Dedifferentiated amniotic fluid mesenchymal stem cell (primary cell): ENCODE measurements at regions not wholly inside any gene's neighbourhood (a gene's known extent, or its start where the extent isn't known, plus 50 kb on each side); places are given as distances from the start of the nearest gene placed in this dataset.
"Not testable (repeated sequence)": the region's sequence is repeated elsewhere in the genome, so short reads cannot be mapped to it uniquely, and the experiment has no call there.

Experiments used
- DNase-seq: peaks from one replicate; pipeline ENCODE4 v3.0.0-alpha.2; 2016; ENCODE audit errors: extremely low spot score

DNA sequence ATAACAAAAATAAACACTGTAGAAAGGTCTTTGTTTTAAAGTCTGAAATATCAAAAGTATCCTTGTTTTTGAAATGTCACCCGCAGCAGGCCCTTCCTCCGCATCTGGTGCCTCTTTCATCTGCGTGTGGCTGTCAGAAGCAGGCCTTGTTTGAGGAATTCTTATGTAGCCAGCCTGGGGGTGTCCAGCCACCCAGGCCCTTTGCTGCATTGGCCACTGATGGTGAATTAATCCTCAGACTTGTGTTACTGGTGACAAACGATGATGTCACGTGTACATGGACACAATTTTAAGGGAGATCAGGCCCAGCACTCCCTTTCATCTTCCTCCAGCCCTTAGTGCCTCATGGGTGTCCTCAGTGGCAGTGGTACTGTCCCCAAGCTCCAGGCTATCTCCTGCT, 208.0 kb upstream of the GALNT2 start:
- DNase-seq, result no peak

DNA sequence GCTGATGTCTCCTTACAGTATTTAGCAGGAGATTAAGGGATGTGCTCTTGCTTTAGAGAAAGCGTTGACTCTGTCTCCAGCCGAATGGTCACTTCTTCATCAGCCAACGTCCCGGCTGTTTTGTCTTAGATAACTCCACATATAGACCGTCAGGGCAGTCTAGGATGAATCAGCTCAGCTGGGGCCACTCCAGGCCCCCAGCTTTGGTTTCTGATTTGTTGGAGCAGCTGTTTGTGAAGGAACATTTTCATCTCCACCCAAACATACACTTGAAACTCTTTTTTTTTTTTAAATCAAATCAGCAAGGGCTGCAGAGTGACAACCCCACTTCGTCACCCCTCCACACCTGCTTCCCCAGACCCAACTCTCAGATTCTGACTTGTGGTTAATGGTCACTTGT, 206.1 kb upstream of the GALNT2 start:
- DNase-seq, result no peak

DNA sequence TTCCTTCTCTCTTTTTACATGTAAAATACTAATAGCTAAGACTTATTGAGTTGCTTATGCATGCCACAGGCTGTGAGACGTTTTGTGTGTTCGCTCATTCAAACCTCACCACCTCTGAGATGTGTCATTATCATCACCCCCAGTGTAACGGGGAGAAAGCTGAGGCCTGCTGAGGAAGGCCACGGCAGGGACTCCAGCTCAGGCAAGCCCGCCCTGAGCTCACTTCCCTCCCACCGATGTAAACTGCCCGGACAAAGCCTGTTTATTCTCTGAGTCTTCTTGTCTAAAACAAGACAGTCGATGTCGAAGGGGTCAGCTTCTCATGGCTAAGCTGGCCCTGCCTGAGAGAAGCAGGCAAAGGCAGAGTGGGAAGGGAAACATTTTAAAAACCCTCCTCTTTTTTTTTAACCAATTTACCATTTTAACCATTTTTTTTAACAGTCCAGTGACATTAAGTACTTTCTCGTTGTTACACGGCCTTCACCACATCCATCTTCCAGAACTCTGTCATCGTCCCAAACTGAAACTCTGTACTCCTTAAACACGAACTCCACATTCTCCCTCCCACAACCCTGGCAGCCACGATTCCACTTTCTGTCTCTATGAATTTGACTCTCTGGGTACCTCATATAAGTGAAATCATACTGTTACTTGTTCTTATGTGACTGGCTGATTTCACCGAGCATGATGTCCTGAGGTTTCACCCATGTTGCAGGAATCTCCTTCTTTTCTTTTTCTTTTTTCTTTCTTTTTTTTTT, 204.8 kb upstream of the GALNT2 start:
- DNase-seq, result no peak

DNA sequence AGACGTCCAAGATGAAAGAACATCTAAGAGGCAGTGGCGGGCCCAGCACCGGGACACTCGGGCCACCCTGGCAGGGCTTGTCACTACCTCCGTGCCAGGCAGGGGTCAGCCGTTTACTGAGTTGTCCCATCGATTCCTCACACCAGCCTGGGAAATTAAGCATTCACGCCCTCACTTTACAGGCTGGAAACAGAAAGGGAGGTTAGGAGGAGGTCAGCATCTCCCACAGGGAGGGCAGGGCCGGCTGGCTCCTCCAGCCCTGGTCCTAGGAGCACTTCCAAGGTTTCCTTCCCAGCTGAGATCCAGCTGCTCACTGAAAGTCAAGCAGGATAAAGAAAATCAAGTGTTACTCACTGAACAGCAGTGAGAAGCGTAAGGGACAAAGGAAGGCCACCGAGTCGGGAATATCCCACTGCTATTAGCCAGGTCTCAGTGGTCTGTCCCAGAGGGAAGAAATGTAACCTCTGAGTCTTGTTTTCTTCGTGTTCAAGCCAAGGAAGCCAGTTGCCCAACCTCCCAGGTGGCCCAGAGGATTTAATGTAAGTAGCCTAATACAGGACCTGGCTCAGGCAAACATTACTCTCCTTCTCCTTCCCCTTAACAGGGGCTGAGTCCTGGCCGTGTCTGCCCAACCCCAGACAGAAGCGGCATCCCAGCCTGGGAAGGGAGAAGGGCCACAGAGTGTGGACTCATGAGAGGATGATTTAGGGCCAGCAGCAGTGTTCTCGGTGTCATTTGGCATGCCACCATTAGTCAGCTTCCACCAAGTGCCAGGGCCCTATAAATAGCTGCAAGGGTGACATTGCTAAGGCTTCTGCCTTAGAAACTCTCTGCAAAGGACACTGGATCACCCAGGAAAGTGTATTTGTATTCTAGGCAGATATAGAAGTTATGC, 203.1 kb upstream of the GALNT2 start:
- DNase-seq, result no peak

DNA sequence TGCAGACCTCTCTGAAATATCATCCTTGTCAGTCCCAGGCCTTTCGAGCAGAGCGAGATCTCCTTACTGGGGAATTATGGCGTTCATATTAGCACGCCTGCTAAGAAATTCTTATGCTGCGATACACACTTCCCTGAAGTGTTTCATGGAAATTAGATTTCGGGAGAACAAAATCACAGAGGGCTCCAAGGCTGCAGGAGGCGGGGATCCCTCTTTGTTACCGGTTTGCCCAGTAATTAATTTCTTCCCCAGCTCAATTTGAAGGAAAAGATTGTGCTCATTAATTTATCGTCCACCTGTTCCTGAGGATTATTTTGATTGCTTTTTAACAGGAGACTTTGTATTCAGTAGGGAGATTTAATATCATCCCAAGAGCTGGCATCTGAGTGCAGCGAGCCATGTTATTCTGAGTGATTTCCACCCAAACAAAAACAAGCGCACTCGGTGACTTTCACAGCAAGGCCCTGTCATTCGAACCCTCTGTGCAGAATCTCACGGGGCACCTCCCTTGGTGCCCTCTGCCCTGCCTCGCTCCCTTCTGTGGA, 202.3 kb upstream of the GALNT2 start:
- no peak for DNase-seq

DNA sequence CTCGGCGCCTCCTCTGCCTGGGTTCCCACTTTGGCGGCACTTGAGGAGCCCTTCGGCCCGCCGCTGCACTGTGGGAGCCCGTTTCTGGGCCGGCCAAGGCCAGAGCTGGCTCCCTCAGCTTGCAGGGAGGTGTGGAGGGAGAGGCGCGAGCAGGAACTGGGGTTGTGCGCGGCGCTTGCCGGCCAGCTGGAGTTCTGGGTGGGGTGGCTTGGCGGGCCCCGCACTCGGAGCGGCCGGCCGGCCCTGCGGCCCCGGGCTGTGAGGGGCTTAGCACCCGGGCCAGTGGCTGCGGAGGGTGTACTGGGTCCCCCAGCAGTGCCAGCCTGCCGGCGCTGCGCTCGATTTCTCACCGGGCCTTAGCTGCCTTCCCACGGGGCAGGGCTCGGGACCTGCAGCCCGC, 201.7 kb upstream of the GALNT2 start:
- DNase-seq, result not testable (repeated sequence)

DNA sequence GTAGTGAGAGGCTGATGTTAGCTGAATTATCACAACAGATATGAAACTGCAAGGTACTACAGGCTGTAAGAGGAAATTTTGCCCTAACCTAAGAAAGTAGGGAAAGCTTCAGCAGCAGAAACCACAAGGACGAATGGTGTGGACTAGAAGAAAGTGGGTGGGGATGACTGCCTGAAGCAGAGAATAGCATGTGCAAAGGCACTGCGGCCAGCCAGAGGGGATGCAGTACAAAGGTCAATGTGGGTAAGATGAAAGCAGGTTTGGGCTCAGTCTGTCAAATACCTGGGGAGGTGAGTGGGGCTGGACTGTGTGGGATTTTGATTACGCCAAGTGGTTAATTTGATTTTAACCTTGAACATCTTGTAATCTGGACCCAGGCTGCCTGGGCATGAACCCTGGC, 199.3 kb upstream of the GALNT2 start:
- DNase-seq, result no peak

DNA sequence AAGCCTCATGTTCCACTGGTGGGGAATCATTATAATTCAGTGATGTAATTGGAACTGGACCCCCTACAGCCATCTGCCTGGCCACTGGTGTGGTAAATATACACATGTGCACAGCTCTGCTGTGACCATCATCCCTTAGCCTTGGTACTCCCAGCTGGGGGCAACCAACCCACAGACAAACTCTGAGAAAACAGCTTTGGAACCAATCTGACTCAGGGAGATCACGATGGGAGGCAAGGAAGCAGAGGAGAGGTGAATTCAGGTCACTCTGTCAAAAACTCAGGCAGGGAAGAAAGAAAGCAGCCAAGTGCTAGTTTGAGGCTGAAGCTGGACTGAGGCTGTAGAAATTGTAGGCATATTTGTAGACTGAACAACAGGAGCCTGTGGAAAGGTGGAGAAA, 197.8 kb upstream of the GALNT2 start:
- no peak for DNase-seq

DNA sequence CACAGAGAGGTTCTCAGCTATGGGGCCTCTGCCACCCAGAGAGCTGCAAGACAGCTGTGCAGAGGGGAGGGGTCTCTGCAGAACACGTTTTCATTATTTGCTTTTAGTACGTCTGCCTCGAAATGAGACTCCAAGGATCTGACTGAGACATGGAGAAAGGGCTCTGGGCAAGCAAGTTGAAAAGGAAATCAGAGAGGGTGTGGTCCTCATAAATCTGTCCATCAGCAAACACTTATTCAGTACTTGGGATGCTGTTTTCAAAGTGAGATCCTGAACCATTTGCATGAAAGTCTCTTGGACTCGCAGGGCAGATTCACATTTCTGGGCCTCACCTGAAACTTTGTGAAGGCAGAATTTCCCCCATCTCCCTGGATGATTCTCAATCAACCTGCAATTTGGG, 197.4 kb upstream of the GALNT2 start:
- no peak for DNase-seq

DNA sequence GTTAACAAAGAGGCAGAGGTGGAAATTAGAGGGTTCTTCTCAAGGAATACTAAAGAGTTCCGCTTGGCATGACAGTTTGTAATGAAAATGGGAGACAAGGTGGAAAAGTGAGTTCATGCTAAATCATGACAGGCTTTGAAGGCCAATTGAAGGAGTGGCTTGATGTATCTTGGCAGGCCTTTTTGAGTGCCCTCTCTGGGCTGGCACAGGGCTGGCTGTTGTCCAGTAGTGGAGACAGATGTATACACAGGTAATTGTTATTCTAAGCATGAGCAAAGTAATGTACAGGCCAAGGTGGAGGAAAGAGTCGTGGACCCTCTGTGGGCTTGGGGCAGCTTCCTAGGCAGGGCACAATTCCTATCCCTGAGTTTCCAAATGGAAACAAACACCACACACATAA, 196.7 kb upstream of the GALNT2 start:
- DNase-seq, result no peak

DNA sequence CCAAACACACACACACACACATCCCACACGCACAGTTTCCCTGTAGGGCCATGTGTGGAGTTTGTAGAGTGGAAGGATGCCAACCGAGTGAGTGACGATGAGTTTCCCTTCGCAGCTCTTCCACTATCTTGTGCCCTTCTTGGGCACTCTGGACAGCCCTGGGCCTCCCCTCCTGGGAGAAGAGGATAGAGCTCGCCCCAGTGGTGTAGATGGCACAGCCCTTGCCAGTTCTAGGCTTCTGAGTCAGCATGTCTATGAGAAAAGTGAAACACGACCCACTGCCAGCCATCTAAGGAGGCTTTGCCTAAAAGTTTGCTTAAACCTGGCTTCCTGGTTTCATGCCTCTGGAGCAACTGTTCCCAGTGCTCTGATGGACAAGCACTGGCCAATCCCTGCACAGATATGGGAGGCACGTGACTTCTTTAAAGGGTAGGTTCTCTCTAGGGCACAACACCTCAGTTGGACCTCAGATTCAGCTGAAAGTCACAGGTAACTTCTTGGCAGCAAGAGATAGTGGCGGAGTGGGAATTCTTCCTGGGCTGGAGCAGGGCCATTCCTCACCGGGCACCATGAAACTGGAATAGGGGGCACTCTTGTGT, 195.9 kb upstream of the GALNT2 start:
- no peak for DNase-seq

DNA sequence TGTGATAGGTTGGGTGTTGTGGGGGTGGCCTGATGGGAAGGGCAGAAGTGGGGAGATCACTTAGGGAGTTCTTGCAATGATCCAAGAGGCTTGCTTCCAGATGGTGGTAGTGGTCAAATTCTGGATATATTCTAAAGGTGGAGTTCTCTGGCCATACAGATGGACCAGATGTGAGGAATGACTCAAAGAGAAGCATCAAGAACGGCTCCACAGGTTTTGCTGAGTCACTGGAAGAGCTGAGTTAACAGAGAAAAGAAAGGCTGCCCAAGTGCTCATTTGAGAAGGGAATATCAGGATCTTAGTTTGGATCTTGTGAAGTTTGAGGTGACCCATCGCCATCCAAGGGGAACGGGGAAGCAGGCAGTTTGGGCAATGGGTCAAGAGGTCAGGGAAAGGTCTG, 192.9 kb upstream of the GALNT2 start:
- DNase-seq, result no peak

DNA sequence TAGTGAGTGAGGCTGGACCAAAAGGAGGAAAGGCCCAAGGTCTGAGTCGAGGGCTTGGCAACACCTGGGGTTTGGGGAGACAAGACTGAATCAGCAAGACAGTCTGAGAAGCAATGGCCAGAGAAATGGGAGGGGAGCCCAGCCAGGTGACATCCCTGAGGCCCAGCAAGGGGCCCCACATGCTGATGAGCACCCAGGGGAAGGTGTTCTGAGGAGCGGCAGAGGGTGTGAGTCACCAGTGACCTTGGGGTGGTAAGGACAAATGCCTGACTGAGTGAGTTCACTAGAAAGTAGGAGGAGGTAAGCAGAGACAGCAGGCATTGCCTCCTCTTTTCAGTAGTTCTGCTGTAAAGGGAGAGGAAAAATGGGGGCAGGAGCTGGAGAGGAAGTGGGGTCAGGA, 192.4 kb upstream of the GALNT2 start:
- DNase-seq, result no peak

DNA sequence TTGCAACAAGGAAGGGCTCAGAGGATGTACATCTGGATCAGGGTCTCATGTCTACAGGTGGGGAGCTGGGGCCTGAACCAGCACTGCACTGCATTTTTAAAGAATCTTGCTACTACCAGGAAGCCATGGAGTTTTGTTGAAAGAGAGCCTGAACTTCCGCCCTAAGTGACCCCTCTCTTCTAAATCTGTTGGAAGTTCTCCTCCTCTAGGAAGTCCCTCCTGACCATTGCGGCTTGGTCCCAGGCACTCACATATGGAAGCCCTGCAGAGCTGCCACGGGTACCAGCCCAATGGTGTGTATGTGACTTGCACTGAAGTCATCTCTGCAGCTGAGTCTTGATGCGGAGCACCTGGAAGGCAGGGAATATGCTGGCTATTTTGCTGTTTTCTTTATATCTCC, 192.0 kb upstream of the GALNT2 start:
- DNase-seq, result no peak

DNA sequence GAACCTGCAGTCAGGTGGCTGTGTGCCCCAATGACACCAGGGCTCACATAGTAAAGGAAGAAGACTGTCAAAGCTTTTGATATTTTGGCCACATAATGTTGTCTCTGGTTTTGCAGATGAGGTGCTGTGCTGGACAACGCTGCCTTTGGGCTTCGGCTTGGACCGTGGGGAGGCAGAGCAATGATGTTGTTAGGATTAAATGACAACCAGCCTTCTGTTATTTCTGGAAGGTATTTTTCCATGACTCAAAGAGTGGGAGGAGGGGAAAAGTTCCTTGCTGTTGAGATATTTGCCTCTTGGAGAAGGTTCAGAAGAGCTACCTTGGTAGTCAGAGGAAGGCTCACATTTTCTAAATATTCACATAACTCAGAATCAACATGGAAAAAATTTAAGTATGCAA, 187.3 kb upstream of the GALNT2 start:
- DNase-seq, result no peak

DNA sequence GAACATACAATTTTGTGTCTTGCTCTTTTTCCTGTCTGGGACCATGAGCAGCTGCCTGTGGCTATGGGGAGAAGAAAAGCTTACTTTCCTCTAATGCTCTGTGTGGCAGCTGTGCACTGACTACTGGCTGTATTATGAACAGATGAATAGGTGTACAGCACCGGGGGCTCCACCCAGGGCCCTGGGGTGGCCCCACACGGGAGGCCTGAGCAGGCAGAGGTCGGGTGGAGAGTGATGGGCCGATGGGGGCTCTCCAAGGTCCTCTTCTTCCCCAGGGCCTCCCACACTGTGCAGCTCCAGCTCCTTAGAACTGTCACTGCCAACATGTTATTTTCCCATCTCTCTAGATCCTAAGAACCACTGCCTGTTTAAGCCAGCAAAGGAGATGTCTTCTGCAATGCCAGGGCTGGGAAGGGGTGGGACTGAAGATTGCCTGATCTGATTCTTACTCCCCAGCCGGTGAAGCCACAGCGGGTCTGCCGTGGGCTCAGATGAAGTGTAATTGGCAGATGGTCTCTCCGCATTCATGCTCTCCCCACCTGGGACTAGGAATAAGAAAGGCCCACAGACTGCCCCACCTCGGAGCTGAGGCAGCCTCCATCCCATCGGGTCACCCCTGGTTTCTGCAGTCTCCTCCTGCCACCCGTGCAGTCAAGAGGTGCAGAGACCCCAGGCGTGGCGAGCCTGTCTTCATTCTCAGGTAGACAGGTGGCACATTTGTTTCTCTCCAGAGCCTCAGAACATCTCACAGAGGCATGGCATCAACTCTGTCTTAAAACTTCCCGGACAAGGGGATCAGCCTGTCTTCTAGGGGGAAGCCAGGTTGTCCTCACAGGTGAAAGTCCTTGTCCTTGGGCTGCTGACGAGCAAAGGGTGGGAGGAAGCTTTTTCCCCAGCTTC, 186.5 kb upstream of the GALNT2 start:
- no peak for DNase-seq

DNA sequence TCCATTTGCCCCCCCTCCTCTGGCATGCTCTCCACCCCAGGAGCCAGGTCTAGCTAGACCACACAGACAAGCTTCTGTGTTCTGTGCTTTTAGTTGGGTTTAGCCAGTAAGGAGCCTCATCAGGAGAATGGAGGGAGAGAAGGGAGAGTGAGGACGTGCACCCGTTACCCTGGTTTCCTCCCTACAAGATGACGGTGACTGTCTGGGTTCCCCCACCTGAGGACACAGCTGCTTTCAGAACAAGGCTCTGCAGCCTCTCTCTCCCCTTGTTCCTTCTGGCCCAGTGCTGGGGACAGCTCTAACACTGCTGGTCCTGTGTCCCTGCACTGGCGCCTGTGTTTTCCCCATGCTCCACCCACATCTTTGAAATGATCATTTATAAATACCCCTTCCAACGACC, 184.4 kb upstream of the GALNT2 start:
- no peak for DNase-seq

DNA sequence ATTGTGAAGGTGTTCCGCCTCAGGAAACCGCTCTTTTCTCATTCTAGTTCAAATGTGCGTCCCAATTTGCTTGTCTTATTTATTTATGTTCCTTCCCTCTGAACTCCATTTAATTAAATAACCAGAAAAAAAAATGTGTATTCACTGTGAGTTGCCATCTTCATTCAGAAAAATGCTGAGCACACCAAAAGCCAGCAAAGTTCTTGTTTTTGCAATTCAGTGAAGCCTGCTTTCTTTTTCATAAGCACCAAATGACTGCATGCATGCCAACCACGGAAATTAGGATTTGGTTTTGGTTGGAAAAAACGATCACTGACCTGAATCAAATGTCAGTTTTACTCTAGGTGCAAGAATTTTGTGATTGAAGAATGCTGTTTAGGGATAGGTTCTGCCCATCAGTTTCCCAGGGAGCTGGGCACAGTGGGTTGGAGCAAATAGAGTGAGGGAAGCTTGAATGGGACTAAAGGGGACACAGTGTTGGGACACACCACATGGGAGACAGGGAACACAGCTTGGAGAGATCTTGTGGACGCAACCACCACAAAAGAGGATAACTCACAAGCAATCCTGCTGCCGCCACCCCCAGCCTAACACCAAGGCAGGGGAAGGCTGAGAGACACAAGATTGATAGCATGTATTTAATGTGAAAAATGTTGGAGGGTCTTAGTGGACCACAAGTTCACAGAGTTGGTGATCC, 183.4 kb upstream of the GALNT2 start:
- DNase-seq, result no peak

DNA sequence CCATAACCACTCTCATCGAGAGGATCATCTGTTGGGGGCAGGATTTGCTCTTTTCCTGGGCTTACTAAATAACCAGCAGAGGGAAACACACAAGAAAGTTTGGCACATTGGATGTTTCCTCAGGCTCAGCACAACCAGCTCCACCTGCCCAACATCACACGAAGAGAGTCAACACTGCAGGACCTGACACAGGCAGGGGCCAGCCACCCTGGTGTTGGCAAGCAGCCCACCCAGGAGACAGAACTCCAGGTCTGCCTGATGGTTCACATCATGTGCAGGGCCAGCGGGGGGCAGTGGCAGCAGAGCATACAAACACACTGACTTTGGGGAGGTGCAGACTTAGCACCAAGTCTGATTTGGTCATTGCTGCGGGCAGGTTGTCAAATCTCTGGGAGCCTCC, 182.3 kb upstream of the GALNT2 start:
- DNase-seq, result no peak

DNA sequence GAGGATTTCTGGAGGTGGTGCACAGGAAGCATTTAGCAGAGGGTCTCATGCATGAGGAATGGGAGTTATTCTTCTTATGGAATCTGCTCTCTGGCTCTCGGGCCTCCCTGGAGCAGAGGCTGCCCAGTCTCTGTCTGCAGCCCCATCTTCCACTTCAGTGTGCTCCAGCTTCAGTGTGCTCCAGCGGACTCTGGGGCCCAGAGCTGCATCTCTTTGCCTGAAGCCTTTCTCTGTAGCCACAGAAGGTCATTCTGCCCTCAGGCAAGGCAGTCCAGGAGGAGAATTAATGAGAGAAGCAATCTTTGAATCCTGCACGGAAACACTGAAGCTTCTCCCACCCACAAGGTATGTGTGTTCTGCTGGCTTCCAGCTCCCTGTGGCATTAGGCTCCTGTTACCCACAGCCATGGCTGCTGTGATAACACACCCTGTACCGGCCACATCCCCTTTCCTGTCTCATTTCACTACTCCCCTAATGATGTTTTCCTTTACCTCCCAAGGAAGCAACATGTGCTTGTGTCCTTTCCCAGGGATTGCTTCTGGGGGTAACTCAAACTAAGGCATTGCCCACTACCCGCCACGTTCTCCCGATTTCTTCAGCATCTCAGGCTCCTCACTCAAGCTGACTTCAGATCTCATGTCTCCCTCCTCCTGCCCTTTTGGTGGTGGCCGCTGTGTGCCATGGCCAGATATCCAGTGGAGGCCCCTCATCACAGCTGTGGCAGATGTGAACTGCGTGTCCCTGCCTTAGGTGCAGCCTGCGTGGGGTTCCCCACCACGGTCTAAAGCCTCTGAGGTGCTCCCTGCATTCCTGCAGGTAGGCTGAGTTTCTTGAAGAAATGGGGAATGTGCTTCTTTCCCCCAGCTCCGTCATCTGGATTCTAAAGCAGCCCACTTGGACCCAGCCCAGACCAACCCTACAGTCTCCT, 181.2 kb upstream of the GALNT2 start:
- no peak for DNase-seq
